NCI-H69 (cell line): ENCODE measurements at regions not wholly inside any gene's neighbourhood (a gene's known extent, or its start where the extent isn't known, plus 50 kb on each side); places are given as distances from the start of the nearest gene placed in this dataset.
"Not testable (repeated sequence)": the region's sequence is repeated elsewhere in the genome, so short reads cannot be mapped to it uniquely, and the experiment has no call there.

Experiments used
- DNase-seq: peaks from one replicate; lab custom pipeline; 2025; lab: John Stamatoyannopoulos, UW

- peak; percentile 55 for DNase-seq
Measured at GRCh38 chr15:26126070-26126469, 262.9 kb upstream of the ATP10A start.

- no peak for DNase-seq
Measured at GRCh38 chr15:26125664-26126063, 262.5 kb upstream of the ATP10A start.

- DNase-seq, result no peak
Measured at GRCh38 chr15:26119322-26119721, 256.2 kb upstream of the ATP10A start.

- peak; percentile 16 for DNase-seq
Measured at GRCh38 chr15:26115229-26115943, 252.3 kb upstream of the ATP10A start.

- DNase-seq, result not testable (repeated sequence)
Measured at GRCh38 chr15:26114128-26114527, 251.0 kb upstream of the ATP10A start.

- DNase-seq, result no peak
Measured at GRCh38 chr15:26113296-26113695, 250.2 kb upstream of the ATP10A start.

- no peak for DNase-seq
Measured at GRCh38 chr15:26109203-26109602, 246.1 kb upstream of the ATP10A start.

- no peak for DNase-seq
Measured at GRCh38 chr15:26106556-26106955, 243.4 kb upstream of the ATP10A start.

GRCh38 chr15:26103002-26103404 is 239.9 kb upstream of the ATP10A start:
- DNase-seq, result no peak

GRCh38 chr15:26102365-26102764 is 239.2 kb upstream of the ATP10A start:
- DNase-seq, result no peak

- no peak for DNase-seq
Measured at GRCh38 chr15:26101443-26101842, 238.3 kb upstream of the ATP10A start.

GRCh38 chr15:26098801-26099200 is 235.7 kb upstream of the ATP10A start:
- DNase-seq, result no peak

GRCh38 chr15:26097216-26097615 is 234.1 kb upstream of the ATP10A start:
- no peak for DNase-seq

- no peak for DNase-seq
Measured at GRCh38 chr15:26096581-26096980, 233.5 kb upstream of the ATP10A start.

GRCh38 chr15:26095710-26096330 is 232.7 kb upstream of the ATP10A start:
- DNase-seq, result no peak

GRCh38 chr15:26091184-26091583 is 228.1 kb upstream of the ATP10A start:
- no peak for DNase-seq

- DNase-seq, result no peak
Measured at GRCh38 chr15:26087881-26088280, 224.8 kb upstream of the ATP10A start.

- DNase-seq, result no peak
Measured at GRCh38 chr15:26087395-26087794, 224.3 kb upstream of the ATP10A start.

- no peak for DNase-seq
Measured at GRCh38 chr15:26084771-26085170, 221.6 kb upstream of the ATP10A start.

- DNase-seq, result no peak
Measured at GRCh38 chr15:26083896-26084295, 220.8 kb upstream of the ATP10A start.

GRCh38 chr15:26083457-26083856 is 220.3 kb upstream of the ATP10A start:
- no peak for DNase-seq

- DNase-seq, result peak; percentile 95
Measured at GRCh38 chr15:26082221-26083109, 219.3 kb upstream of the ATP10A start.

- peak; percentile 66 for DNase-seq
Measured at GRCh38 chr15:26081758-26082220, 218.7 kb upstream of the ATP10A start.
